ENCODE measurements at regions not wholly inside any gene's neighbourhood (a gene's known extent, or its start where the extent isn't known, plus 50 kb on each side); places are given as distances from the start of the nearest gene placed in this dataset.

- Histone ChIP-seq H3K4me1 (ENCODE audit: control insufficient read depth in 1 of 2, insufficient read depth in 1 of 2, low read depth in 1 of 2, low read length in 1 of 2) (no peaks in the 10 kb centered on the region), H3K27ac (no peak overlapping the region), H3K4me3 (ENCODE audit: low read depth in 1 of 2, low read length in 1 of 2) (no peak overlapping the region), H3K36me3 (no peaks in the 10 kb centered on the region), H3K9me3 (no peaks in the 10 kb centered on the region), H3K27me3 (no peaks in the 10 kb centered on the region)
- TF ChIP-seq CTCF (IDR thresholded peaks at IDR 0.05): no peak
These were observed 308.6 kb upstream of the EDIL3 start for GRCh38 chr5:84693256-84693655.

DNA sequence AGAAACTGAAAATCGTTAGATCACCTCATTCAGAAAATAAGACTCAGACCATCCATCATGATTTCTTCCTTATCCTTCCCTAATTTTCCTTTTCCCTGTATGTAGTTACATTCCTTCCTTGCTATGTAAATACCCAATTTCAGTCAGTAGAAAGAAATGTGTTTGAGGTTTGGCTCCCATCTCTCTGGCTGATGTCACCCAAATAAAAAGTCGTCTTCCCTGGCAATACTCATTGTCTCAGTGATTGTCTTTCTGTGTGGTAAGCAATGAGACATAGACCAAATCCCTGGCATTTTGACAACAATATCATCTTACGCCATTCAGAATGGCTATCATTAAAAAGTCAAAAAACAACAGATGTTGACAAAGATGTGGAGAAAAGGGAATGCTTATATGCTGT is 303.9 kb upstream of the EDIL3 start:
- TF ChIP-seq CTCF (IDR thresholded peaks at IDR 0.05): no peak
- Histone ChIP-seq H3K36me3 (no peaks in the 10 kb centered on the region), H3K4me3 (ENCODE audit: low read depth in 1 of 2, low read length in 1 of 2) (no peak overlapping the region), H3K4me1 (ENCODE audit: control insufficient read depth in 1 of 2, insufficient read depth in 1 of 2, low read depth in 1 of 2, low read length in 1 of 2) (no peaks in the 10 kb centered on the region), H3K9me3 (no peaks in the 10 kb centered on the region), H3K27me3 (no peaks in the 10 kb centered on the region), H3K27ac (no peak overlapping the region)

- Histone ChIP-seq H3K9me3 (no peaks in the 10 kb centered on the region), H3K4me3 (ENCODE audit: low read depth in 1 of 2, low read length in 1 of 2) (no peak overlapping the region), H3K27me3 (no peaks in the 10 kb centered on the region), H3K36me3 (no peaks in the 10 kb centered on the region), H3K27ac (no peak overlapping the region), H3K4me1 (ENCODE audit: control insufficient read depth in 1 of 2, insufficient read depth in 1 of 2, low read depth in 1 of 2, low read length in 1 of 2) (no peaks in the 10 kb centered on the region)
- no peak for TF ChIP-seq CTCF (IDR thresholded peaks at IDR 0.05)
These were observed 300.6 kb upstream of the EDIL3 start for GRCh38 chr5:84685121-84685894.

DNA sequence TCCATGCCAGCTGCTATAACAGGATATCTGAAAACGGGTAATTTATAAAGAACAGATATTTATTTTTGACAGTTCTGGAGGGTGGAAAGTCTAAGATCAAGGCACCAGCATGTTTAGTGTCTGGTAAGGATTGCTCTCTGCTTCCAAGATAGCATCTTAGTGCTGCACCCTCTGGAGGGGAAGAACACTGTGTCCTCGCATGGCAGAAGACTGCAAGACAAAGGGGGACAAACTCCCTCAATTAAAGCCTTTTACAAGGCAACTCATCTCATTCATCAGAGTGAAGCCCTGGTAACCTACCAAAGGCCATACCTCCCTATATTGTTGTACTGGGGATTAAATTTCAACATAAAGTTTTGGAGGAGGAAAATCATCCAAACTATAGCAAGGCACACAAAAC is 298.9 kb upstream of the EDIL3 start:
- no peak for TF ChIP-seq CTCF (IDR thresholded peaks at IDR 0.05)
- Histone ChIP-seq H3K36me3 (no peaks in the 10 kb centered on the region), H3K9me3 (no peaks in the 10 kb centered on the region), H3K4me3 (ENCODE audit: low read depth in 1 of 2, low read length in 1 of 2) (no peak overlapping the region), H3K4me1 (ENCODE audit: control insufficient read depth in 1 of 2, insufficient read depth in 1 of 2, low read depth in 1 of 2, low read length in 1 of 2) (no peaks in the 10 kb centered on the region), H3K27me3 (no peaks in the 10 kb centered on the region), H3K27ac (no peak overlapping the region)

GRCh38 chr5:84682531-84682930 is 297.9 kb upstream of the EDIL3 start:
- Histone ChIP-seq H3K27me3 (no peaks in the 10 kb centered on the region), H3K4me1 (ENCODE audit: control insufficient read depth in 1 of 2, insufficient read depth in 1 of 2, low read depth in 1 of 2, low read length in 1 of 2) (no peaks in the 10 kb centered on the region), H3K36me3 (no peaks in the 10 kb centered on the region), H3K4me3 (ENCODE audit: low read depth in 1 of 2, low read length in 1 of 2) (no peak overlapping the region), H3K9me3 (no peaks in the 10 kb centered on the region), H3K27ac (no peak overlapping the region)
- no peak for TF ChIP-seq CTCF (IDR thresholded peaks at IDR 0.05)

Data from neutrophil (primary cell).